Thoracic aorta (tissue), 2 donors: ENCODE measurements at regions not wholly inside any gene's neighbourhood (a gene's known extent, or its start where the extent isn't known, plus 50 kb on each side); places are given as distances from the start of the nearest gene placed in this dataset.

ENCODE experiments used
- ATAC-seq: fragments of 150-250 bp; one replicate; pipeline ENCODE4 v1.8.0; 2017; ENCODE audit warnings: low read depth; ENCODE audit not compliant: insufficient number of reproducible peaks, low FRiP score
- DNase-seq: peaks from one replicate; pipeline ENCODE4 v3.0.0-alpha.2; 2020; ENCODE audit warnings: low spot score
- H3K27ac ChIP-seq, 2 donors: fragments of 200-600 bp; sonication (generic); 1 replicate in 1 of 2; 2 replicates in 1 of 2; pipeline ENCODE4 v1.5.1; 2016; ENCODE audit warnings: mild to moderate bottlenecking in 2 of 2, moderate library complexity in 2 of 2
- H3K27me3 ChIP-seq: fragments of 200-600 bp; sonication (generic); replicated peaks from 2 replicates; pipeline ENCODE4 v1.6.0; 2016; ENCODE audit warnings: mild to moderate bottlenecking; ENCODE audit not compliant: insufficient read depth
- H3K36me3 ChIP-seq: fragments of 200-600 bp; sonication (generic); one replicate; pipeline ENCODE4 v1.5.1; 2016
- H3K4me1 ChIP-seq, 2 donors: fragments of 200-600 bp; sonication (generic); 1 replicate in 1 of 2; 2 replicates in 1 of 2; pipeline versions ENCODE4 v1.5.1 to v1.6.0; 2016; ENCODE audit warnings: low read depth in 2 of 2, mild to moderate bottlenecking in 1 of 2; ENCODE audit not compliant: control insufficient read depth in 1 of 2
- H3K4me3 ChIP-seq: fragments of 200-600 bp; sonication (generic); 2 replicates; pipeline ENCODE4 v1.5.1; 2016; ENCODE audit warnings: mild to moderate bottlenecking
- H3K9me3 ChIP-seq: fragments of 200-600 bp; sonication (generic); 2 replicates; pipeline ENCODE4 v1.5.1; 2016
- TF ChIP-seq, protein P1 (sequence below): fragments of 200-600 bp; sonication (generic); IDR thresholded peaks from one replicate; pipeline ENCODE4 v1.5.1; 2019; ENCODE audit warnings: antibody characterized with exemption

GRCh38 chr2:57504787-57505186 lies 541.8 kb upstream of the VRK2 start:
- H3K27me3 ChIP-seq: no peaks in the 10 kb centered on the region
- H3K27ac ChIP-seq: no peak overlapping the region
- H3K4me3 ChIP-seq: no peak overlapping the region
- TF ChIP-seq, protein P1, sequence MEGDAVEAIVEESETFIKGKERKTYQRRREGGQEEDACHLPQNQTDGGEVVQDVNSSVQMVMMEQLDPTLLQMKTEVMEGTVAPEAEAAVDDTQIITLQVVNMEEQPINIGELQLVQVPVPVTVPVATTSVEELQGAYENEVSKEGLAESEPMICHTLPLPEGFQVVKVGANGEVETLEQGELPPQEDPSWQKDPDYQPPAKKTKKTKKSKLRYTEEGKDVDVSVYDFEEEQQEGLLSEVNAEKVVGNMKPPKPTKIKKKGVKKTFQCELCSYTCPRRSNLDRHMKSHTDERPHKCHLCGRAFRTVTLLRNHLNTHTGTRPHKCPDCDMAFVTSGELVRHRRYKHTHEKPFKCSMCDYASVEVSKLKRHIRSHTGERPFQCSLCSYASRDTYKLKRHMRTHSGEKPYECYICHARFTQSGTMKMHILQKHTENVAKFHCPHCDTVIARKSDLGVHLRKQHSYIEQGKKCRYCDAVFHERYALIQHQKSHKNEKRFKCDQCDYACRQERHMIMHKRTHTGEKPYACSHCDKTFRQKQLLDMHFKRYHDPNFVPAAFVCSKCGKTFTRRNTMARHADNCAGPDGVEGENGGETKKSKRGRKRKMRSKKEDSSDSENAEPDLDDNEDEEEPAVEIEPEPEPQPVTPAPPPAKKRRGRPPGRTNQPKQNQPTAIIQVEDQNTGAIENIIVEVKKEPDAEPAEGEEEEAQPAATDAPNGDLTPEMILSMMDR: no peak
- H3K4me1 ChIP-seq: no peaks in the 10 kb centered on the region
- no peak for DNase-seq
- no peaks in the 10 kb centered on the region for H3K9me3 ChIP-seq
- ATAC-seq: no peak
- no peaks in the 10 kb centered on the region for H3K36me3 ChIP-seq

GRCh38 chr2:57509189-57509588 lies 537.4 kb upstream of the VRK2 start:
- Histone ChIP-seq H3K27me3 (no peaks in the 10 kb centered on the region), H3K27ac (no peak overlapping the region), H3K36me3 (no peaks in the 10 kb centered on the region), H3K9me3 (no peaks in the 10 kb centered on the region), H3K4me3 (no peak overlapping the region), H3K4me1 (no peaks in the 10 kb centered on the region)
- no peak for ATAC-seq
- no peak for DNase-seq
- TF ChIP-seq, protein P1: no peak

GRCh38 chr2:57510704-57511103 lies 535.9 kb upstream of the VRK2 start:
- H3K9me3 ChIP-seq: no peaks in the 10 kb centered on the region
- H3K4me1 ChIP-seq: no peaks in the 10 kb centered on the region
- no peak overlapping the region for H3K27ac ChIP-seq
- H3K4me3 ChIP-seq: no peak overlapping the region
- TF ChIP-seq, protein P1: no peak
- no peaks in the 10 kb centered on the region for H3K36me3 ChIP-seq
- DNase-seq (no peak), ATAC-seq (no peak)
- no peaks in the 10 kb centered on the region for H3K27me3 ChIP-seq

DNA sequence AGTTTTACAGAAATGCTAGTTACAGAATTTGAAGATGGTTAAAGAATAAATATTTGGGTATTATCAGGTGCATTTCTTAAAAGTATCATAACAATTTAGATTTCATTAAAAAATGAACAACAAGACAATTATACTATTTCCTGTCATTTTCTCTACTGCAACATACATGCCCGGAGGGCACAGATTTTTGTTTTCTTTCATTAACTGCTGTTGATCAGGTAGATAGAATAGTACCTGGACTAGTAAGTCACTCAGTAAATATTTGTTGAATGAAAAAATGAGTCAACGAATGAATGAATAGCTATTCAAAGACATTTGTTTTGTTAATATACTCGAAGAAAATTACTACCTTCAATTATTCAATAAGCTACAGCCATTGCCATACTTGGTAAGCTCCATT lies 531.2 kb upstream of the VRK2 start:
- H3K27ac ChIP-seq: no peak overlapping the region
- DNase-seq (no peak), ATAC-seq (no peak)
- no peaks in the 10 kb centered on the region for H3K4me1 ChIP-seq
- H3K27me3 ChIP-seq: no peaks in the 10 kb centered on the region
- no peaks in the 10 kb centered on the region for H3K9me3 ChIP-seq
- no peak overlapping the region for H3K4me3 ChIP-seq
- TF ChIP-seq, protein P1: no peak
- H3K36me3 ChIP-seq: no peaks in the 10 kb centered on the region

DNA sequence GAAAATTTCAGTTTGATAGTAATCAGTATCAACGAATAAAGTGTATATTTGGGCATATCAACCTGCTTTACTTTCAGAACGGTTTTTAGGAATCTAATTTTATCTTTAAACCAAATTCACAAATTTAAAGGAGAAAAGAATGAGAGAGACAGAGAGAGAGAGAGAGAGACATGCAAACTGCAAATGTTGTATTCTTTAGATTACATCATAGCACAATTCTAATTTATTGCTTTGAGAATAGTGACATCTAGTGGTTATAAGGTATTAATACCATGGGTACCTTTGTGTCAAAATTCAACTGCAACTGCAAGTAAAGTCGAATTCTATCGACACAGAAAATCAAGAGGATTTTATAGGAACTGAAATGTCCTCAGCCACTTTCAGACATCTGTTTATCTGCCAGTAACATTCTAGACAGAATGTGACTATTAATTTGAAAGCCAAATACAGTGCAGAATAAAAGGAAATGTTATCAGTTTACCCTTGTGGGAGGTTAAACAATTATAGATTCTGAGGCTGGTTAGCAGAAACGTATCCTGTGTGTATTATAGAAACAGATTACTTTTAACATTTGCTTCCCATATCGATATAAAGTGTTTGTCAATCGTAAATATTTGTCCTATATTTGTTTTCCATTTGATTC lies 529.8 kb upstream of the VRK2 start:
- Histone ChIP-seq H3K27ac (no peak overlapping the region), H3K36me3 (no peaks in the 10 kb centered on the region), H3K9me3 (no peaks in the 10 kb centered on the region), H3K4me3 (no peak overlapping the region), H3K4me1 (no peaks in the 10 kb centered on the region), H3K27me3 (no peaks in the 10 kb centered on the region)
- no peak for ATAC-seq
- no peak for DNase-seq
- TF ChIP-seq, protein P1: peak; percentile 41
